IMR-90 (cell line): ENCODE measurements at regions not wholly inside any gene's neighbourhood (a gene's known extent, or its start where the extent isn't known, plus 50 kb on each side); places are given as distances from the start of the nearest gene placed in this dataset.

Experiments used
- BHLHE40 ChIP-seq: fragments of 150-350 bp; IDR thresholded peaks from 2 replicates; pipeline ENCODE4 v1.6.1; 2016; ENCODE audit warnings: mild to moderate bottlenecking, low read depth, low read length
- CTCF ChIP-seq: conservative IDR thresholded peaks from 2 replicates; pipeline ENCODE4 v1.5.1; 2012; ENCODE audit warnings: mild to moderate bottlenecking, low read depth, low read length, improper control_type of control experiment
- MAZ ChIP-seq: IDR thresholded peaks from 2 replicates; pipeline ENCODE4 v1.6.1; 2012; ENCODE audit warnings: low read depth, mild to moderate bottlenecking, low read length, improper control_type of control experiment, moderate library complexity, borderline replicate concordance
- MXI1 ChIP-seq: IDR thresholded peaks from 2 replicates; pipeline ENCODE4 v1.6.1; 2012; ENCODE audit warnings: low read depth, mild to moderate bottlenecking, low read length, moderate library complexity, borderline replicate concordance
- POLR2A ChIP-seq: IDR thresholded peaks from 2 replicates; pipeline ENCODE4 v1.6.1; 2012; ENCODE audit warnings: mild to moderate bottlenecking, low read depth, low read length
- RAD21 ChIP-seq: IDR thresholded peaks from 2 replicates; pipeline ENCODE4 v1.6.1; 2012; ENCODE audit warnings: low read length, improper control_type of control experiment
- RCOR1 ChIP-seq: IDR thresholded peaks from 2 replicates; pipeline ENCODE4 v1.6.1; 2012; ENCODE audit warnings: mild to moderate bottlenecking, low read length, improper control_type of control experiment; ENCODE audit not compliant: insufficient replicate concordance
- SMC3 ChIP-seq: fragments of 150-350 bp; IDR thresholded peaks from 2 replicates; pipeline ENCODE4 v1.6.1; 2016; ENCODE audit warnings: low read depth, mild to moderate bottlenecking, antibody characterized with exemption, low read length, moderate library complexity
- USF2 ChIP-seq: fragments of 150-350 bp; IDR thresholded peaks from 2 replicates; pipeline ENCODE4 v1.6.1; 2017; ENCODE audit warnings: mild to moderate bottlenecking, antibody characterized with exemption, low read length, low read depth

GRCh38 chr12:91928501-91928900 is 217.1 kb downstream of the BTG1 start:
- TF ChIP-seq CTCF (no peak), BHLHE40 (no peak), MXI1 (no peak), SMC3 (no peak), MAZ (no peak), RAD21 (no peak), POLR2A (no peak), USF2 (no peak), RCOR1 (no peak)
